HG03066 (cell line): ENCODE measurements at regions not wholly inside any gene's neighbourhood (a gene's known extent, or its start where the extent isn't known, plus 50 kb on each side); places are given as distances from the start of the nearest gene placed in this dataset.
A peak's percentile ranks its signal among the peaks of the same experiment; 100 is the strongest.

Source experiments
- ATAC-seq: cut with Tn5 transposase; IDR thresholded peaks from one replicate; pipeline ENCODE4 v1.9.1; 2021; ENCODE audit warnings: low read depth; ENCODE audit not compliant: unreplicated experiment

- ATAC-seq = no peak
Measured at GRCh38 chr6:139820210-139820609, 445.8 kb upstream of the CITED2 start.

- ATAC-seq = no peak
Measured at GRCh38 chr6:139819776-139820175, 445.3 kb upstream of the CITED2 start.

DNA sequence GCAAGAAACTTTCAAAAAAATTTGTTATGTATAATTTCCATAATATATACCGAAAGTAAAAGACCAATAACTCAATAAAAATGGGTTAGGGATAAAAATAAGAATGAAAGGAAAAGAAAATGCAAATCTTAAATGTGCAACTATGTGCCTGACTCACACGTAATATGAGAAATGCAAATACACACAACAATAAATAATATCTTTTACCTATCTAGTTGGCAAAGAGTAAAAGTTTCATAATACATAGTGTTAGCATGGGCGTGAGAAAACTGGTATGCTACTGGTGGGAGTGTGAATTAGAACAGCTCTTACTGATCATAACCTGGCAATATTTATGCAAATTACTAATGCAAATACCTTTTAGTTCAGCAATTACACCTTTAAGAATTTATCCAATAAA lies 438.5 kb upstream of the CITED2 start:
- ATAC-seq = no peak

GRCh38 chr6:139801571-139802321 lies 427.3 kb upstream of the CITED2 start:
- no peak for ATAC-seq

GRCh38 chr6:139800837-139801236 lies 426.4 kb upstream of the CITED2 start:
- ATAC-seq = peak; percentile 81

DNA sequence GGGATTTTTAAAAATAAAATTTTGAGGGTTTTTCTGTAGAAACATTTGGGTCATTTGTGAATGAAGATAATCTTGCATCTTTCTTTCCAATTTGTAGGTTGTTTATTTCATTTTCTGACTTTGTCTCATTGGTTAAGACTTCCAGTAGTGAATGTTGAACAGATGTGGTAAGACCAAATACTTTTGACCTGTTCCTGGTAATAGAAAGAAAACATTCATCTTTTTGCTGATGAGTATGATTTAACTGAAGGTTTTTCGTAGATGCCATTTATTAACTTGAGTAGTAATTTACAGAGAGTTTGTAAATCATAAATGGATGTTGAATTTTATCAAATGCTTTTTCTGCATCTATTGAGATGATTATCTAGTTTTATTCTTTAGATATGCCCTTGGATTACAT lies 416.1 kb upstream of the CITED2 start:
- no peak for ATAC-seq

- no peak for ATAC-seq
Measured at GRCh38 chr6:139784222-139784769, 409.8 kb upstream of the CITED2 start.

DNA sequence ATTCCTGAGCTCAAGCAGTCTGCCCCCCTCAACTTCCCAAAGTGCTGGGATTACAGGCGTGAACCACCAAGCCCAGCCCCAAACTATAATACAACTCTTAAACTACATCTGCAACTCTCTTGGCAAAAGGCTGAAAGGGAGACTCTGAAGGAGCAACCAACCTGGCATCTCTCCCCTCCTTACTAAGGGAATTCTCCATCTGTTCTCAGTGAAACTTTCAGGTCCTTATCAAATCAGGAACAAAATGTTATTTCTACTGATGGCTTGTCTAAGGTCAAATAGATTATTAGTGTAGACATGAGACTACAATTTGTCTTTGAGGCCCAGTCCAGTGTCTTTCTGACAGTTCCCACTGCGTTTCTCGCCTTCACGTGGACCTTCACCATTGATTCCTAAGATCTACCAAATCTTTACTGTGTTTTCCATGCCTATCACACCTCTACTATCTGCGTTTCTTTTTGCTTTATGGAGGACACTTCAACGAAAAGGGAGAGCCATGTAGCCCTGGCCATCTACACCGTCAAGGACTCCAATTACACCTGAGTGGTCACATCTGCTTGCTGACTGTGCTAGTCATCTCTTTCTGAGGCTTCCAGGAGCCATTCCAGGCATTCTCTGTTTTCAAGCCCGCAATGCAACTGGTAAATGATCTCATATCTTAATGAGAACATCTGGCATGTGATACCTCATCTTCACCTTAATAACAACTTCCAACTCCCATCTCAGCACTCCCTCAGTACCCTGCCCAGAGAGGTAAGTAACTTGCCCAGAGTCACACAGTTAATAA lies 405.7 kb upstream of the CITED2 start:
- ATAC-seq = no peak

GRCh38 chr6:139778688-139779087 lies 404.2 kb upstream of the CITED2 start:
- no peak for ATAC-seq

DNA sequence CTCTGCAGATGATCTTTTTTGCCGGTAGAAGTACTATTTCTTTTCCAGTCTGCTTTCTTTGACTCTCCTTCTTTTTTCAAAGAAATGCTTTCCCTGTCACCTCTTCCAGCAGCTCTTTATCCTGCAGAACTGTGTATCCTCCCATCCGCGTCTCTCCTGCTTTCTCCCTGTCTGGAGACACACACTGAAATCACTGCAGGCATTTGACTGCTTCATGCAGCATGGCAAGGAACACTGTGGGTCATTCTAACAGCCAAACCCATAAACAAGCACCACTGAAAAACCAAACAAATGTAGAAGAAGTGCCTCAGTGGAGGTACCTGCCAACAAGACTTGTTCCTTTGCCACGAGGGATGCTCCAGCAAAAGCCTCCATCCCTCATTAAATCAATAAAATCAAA lies 403.7 kb upstream of the CITED2 start:
- ATAC-seq = no peak

DNA sequence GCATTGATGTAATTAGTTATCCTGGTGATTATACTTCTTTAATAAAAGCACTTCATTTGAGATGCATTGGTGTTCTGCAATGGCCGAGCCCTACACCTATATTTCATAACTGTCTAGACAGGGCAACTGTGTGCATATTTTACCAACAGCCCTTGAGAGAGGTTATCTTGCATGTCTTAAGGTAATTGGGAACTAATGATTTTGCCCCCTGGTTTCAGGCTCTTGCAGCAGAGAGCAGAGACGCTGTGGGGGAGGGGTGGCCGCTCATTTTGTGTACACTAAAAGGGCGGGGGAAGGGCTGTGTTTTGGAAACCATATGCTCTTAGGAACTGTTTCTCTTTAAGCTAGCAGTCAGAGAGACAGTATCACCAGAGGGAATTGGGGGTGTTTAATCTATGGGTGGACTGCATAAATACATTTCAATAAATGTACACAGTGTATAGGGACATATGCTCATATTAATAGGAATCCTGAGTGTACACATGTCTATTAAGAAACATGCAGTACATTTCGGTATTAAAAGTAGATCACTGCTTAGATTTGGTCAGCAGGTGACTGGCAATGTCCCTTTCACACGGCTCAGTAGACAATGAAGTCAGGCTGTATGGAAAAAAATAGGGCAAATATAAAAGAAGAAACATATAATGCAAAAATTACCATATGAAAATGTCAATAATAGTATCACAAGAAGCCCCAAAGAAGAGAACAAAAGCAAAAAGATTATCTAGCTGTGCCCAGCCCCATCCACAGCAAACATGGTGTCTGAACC lies 402.9 kb upstream of the CITED2 start:
- no peak for ATAC-seq

GRCh38 chr6:139776041-139776440 lies 401.6 kb upstream of the CITED2 start:
- no peak for ATAC-seq

- ATAC-seq = no peak
Measured at GRCh38 chr6:139768196-139768595, 393.7 kb upstream of the CITED2 start.

DNA sequence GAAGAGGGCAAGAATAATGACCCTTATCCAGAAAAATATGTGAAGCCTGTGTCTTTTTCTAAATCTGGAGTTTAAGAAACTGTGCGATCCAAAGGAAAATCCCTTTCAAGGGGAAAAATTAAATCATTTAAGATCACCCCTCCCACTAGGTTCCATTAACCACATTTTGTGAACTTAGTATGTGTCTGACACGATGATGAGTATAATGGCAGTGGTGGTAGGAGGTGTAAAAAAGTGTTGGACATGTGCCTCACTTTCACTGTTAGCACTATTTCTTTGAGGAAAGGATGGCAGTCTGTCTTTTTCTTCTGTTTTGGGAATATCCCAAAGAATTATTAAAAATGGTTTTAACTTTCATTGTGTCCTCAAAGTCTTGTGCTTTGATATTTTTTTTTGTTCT lies 392.3 kb upstream of the CITED2 start:
- no peak for ATAC-seq

DNA sequence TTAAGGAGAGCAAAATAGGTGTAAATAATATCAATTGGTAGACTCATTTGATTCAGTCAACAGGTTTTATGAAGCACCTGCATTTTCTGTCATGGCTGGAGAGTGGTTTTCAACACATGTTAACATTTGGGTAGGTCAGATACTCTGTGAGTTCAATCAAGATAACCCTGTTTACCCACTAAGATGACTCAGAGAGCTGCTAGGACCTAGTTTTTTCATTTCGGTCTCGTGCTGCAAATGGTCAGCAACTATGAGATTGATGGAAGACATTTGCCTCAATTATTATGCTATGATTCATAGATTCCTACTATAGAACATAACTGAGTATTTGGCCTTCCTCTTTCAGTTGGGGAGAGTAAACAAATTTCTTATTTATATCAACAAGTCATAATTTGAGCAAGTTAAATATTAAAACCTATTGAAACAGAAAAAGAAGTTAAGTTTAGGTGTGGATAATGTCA lies 391.4 kb upstream of the CITED2 start:
- ATAC-seq = no peak

DNA sequence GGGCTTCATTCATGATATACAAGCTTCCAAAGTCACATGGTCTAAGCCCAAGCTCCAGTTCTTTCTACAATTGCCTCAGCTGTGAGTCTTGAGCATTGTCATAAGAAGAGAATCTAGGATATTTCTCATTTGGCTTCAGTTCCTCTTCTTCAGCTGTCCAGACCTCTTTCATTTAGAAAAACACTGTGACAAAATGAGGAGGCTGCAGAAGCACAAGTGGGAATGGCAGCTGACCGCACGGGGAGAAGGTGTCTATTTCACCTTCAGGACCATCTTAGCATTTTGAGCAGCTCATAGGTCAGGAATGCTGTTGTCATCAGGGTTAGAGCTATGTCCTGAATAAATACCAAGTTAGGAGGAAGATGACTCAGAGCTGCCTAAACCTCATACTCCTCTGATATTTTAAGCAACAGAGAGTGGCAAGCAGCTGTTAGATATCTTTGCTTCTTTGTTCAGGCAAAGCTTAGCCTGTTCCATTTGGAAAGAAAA lies 390.1 kb upstream of the CITED2 start:
- peak; percentile 91 for ATAC-seq

GRCh38 chr6:139763468-139764210 lies 389.2 kb upstream of the CITED2 start:
- no peak for ATAC-seq

GRCh38 chr6:139762587-139763031 lies 388.2 kb upstream of the CITED2 start:
- no peak for ATAC-seq

DNA sequence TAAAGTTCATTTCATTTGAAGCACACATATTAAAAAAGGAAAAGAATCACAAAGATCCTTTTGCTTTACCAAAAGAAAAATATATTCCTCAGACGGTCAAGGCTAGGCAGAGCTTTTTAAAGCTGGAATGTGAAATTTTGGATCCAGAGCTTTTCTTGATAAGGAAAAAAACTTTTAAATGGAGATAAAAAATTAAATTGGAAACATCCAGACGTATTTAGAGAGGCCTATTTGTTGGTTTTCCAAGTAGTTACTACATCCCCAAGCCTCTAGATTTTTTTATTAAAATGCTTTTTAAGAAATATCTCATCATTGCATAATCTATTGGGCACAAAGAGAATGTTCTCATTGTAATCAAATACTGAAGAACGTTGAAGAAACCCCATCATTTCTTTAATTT lies 385.7 kb upstream of the CITED2 start:
- ATAC-seq = no peak

DNA sequence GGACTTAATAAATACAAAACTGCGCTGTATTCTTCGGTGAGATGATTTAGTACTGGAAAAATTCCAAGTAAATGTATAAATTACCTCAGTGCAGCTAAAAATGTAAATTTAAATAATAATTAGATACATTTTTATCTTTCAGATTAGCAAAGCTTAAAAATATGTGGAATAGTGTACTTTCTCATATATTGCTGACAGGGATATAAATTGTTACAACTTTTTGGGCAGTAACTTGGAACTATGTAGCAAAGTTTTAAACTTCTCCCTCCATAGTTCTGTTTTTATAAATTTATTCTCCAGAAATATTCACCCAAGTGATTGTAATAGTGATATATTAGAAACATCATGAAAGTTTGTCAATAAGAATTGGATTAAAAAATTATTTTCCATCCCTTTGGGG lies 384.6 kb upstream of the CITED2 start:
- no peak for ATAC-seq
